Gastrocnemius medialis (tissue), 4 donors: ENCODE measurements at regions not wholly inside any gene's neighbourhood (a gene's known extent, or its start where the extent isn't known, plus 50 kb on each side); places are given as distances from the start of the nearest gene placed in this dataset.

Experiments used
- ATAC-seq, 2 donors: fragments of 150-250 bp; one replicate each; pipeline ENCODE4 v1.9.1; 2016
- DNase-seq, 2 donors: peaks; one replicate each; pipeline ENCODE4 v3.0.0-alpha.2; 2019
- H3K27ac ChIP-seq, 4 donors: fragments of 200-600 bp; sonication (generic); 1 replicate in 1 of 4; 2 replicates in 3 of 4; pipeline ENCODE4 v1.5.1; 2016 to 2018; ENCODE audit warnings: mild to moderate bottlenecking in 2 of 4, moderate library complexity in 1 of 4
- H3K27me3 ChIP-seq, 3 donors: fragments of 200-600 bp; sonication (generic) in 2 of 3; 1 replicate in 1 of 3; 2 replicates in 2 of 3; pipeline versions ENCODE4 v1.5.1 to v1.6.0; 2016 to 2019; ENCODE audit warnings: mild to moderate bottlenecking in 1 of 3, moderate library complexity in 1 of 3
- H3K36me3 ChIP-seq, 2 donors: fragments of 200-600 bp; sonication (generic) in 1 of 2; one replicate each; pipeline ENCODE4 v1.5.1; 2017 to 2018
- H3K4me1 ChIP-seq, 2 donors: fragments of 200-600 bp; sonication (generic) in 1 of 2; one replicate each; pipeline ENCODE4 v1.5.1; 2016 to 2017; ENCODE audit warnings: mild to moderate bottlenecking in 2 of 2
- H3K4me3 ChIP-seq, 4 donors: fragments of 200-600 bp; sonication (generic) in 3 of 4; 1 replicate in 1 of 4; 2 replicates in 3 of 4; pipeline ENCODE4 v1.5.1; 2016 to 2019; ENCODE audit warnings: mild to moderate bottlenecking in 2 of 4
- H3K9me3 ChIP-seq, 3 donors: fragments of 200-600 bp; sonication (generic) in 2 of 3; 1 replicate in 1 of 3; 2 replicates in 2 of 3; pipeline ENCODE4 v1.5.1; 2016 to 2019
- POLR2A ChIP-seq, 2 donors: fragments of 450-650 bp; IDR thresholded peaks; one replicate each; pipeline ENCODE4 v1.6.1; 2017; ENCODE audit warnings: antibody characterized with exemption in 2 of 2, mild to moderate bottlenecking in 2 of 2, moderate library complexity in 2 of 2
- in situ Hi-C, 4 donors: fragments of 200-750 bp; cut with MboI; loops; one replicate each; pipeline versions ENCODE4 v1.15.0 to v1.8.0; 2017; ENCODE audit warnings: low sequenced_read_pairs in 4 of 4
- intact Hi-C: fragments of 100-400 bp; cut with DNase I; formaldehyde crosslinking; loops from one replicate; pipeline ENCODE4 v1.15.1; 2023; ENCODE audit warnings: low total_unique reads
- TF ChIP-seq, protein P1 (sequence below), 5 experiments: fragments of 450-650 bp in 3 of 5; fragments of 200-600 bp in 2 of 5; sonication (generic) in 2 of 5; IDR thresholded peaks in 4 of 5; conservative IDR thresholded peaks in 1 of 5; 1 replicate in 4 of 5; 2 replicates in 1 of 5; pipeline ENCODE4 v1.5.1; 2016 to 2019; ENCODE audit warnings: antibody characterized with exemption in 5 of 5, mild to moderate bottlenecking in 3 of 5, moderate library complexity in 3 of 5

DNA sequence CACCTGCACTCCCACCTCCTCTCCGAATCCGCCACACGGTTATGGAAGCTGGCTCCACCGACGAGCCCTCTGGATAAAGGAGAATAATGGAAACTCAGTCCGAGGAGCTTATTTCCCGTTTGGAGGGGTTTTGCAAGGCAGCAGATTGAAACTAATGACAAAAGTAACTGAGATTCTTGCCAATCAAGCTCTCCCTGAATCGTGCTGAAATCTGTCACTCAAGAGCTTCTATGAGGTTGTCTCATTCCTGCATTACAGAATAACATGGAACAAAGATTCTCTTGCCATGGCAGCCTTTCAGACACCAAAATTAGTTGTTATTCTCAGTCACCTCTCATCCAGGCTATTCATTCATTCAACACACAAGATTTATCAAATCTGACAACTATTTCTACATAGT, 405.9 kb downstream of the SOX9 start:
- Histone ChIP-seq H3K36me3 (no peaks in the 10 kb centered on the region), H3K27ac (no peak overlapping the region), H3K4me3 (no peak overlapping the region), H3K4me1 (no peaks in the 10 kb centered on the region), H3K27me3 (no peaks in the 10 kb centered on the region), H3K9me3 (no peaks in the 10 kb centered on the region)
- TF ChIP-seq, protein P1, sequence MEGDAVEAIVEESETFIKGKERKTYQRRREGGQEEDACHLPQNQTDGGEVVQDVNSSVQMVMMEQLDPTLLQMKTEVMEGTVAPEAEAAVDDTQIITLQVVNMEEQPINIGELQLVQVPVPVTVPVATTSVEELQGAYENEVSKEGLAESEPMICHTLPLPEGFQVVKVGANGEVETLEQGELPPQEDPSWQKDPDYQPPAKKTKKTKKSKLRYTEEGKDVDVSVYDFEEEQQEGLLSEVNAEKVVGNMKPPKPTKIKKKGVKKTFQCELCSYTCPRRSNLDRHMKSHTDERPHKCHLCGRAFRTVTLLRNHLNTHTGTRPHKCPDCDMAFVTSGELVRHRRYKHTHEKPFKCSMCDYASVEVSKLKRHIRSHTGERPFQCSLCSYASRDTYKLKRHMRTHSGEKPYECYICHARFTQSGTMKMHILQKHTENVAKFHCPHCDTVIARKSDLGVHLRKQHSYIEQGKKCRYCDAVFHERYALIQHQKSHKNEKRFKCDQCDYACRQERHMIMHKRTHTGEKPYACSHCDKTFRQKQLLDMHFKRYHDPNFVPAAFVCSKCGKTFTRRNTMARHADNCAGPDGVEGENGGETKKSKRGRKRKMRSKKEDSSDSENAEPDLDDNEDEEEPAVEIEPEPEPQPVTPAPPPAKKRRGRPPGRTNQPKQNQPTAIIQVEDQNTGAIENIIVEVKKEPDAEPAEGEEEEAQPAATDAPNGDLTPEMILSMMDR (IDR thresholded peaks at IDR 0.05 in 4 of 5, conservative IDR thresholded peaks at IDR 0.05 in 1 of 5): no peak
- TF ChIP-seq POLR2A (IDR thresholded peaks at IDR 0.05): no peak
- in situ Hi-C loops: loop anchor here in 1 of 4 donors (25.0 kb wide), 2 partner anchors 1064 to 1414 kb away; no protein-coding TSS in a partner anchor
- ATAC-seq (no peak), DNase-seq (no peak)
- intact Hi-C loops: no loop called here

DNA sequence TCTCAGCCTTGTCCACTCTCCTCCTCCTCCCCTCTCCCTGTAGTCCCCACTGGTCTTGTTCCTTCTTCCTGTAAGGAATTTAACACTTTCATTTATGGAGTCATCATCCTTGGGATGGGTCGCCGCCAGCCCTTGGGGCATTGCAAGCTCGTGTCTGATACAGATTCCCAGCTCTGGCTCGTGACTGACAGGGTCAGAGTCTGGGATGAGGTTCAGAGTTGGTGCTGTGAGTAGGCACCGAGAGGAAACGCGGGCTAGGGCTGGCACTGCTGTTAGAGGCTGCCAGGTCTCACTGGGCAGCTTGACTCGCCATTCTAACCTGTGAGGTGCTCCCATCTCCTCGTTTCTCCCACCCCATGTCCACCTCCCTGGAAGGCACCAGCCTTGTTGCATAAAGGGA, 407.0 kb downstream of the SOX9 start:
- no peak for TF ChIP-seq POLR2A (IDR thresholded peaks at IDR 0.05)
- TF ChIP-seq, protein P1 (IDR thresholded peaks at IDR 0.05 in 4 of 5, conservative IDR thresholded peaks at IDR 0.05 in 1 of 5): no peak
- no peak for ATAC-seq
- Histone ChIP-seq H3K9me3 (no peaks in the 10 kb centered on the region), H3K27ac (no peak overlapping the region), H3K4me1 (no peaks in the 10 kb centered on the region), H3K27me3 (no peaks in the 10 kb centered on the region), H3K36me3 (no peaks in the 10 kb centered on the region), H3K4me3 (no peak overlapping the region)
- intact Hi-C loops (no loop called here), in situ Hi-C loops (loop anchor here in 1 of 4 donors (25.0 kb wide), 2 partner anchors 1065 to 1415 kb away; no protein-coding TSS in a partner anchor)
- no peak for DNase-seq

DNA sequence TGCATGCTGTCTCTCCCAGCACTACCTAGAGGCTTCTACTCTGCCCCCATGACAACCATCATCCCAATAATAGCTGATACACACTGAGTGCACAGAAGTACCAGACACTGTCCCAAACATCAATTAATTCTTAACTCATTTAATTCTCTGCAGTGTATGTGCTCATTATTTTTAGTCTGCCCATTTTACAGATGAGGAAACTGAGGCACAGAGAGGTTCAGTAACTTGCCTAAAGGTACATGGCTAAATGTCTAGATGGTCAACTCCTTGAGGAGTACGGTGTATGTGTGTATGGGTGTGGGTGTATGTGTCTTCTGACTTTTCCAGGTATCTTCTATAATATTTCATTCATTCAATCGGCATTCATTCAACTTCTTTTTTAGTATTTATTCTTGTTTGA, 407.9 kb downstream of the SOX9 start:
- TF ChIP-seq, protein P1 (IDR thresholded peaks at IDR 0.05 in 4 of 5, conservative IDR thresholded peaks at IDR 0.05 in 1 of 5): no peak
- no peak for TF ChIP-seq POLR2A (IDR thresholded peaks at IDR 0.05)
- H3K36me3 ChIP-seq: no peaks in the 10 kb centered on the region
- ATAC-seq (no peak), DNase-seq (no peak)
- intact Hi-C loops (no loop called here), in situ Hi-C loops (loop anchor here in 1 of 4 donors (25.0 kb wide), 2 partner anchors 1066 to 1416 kb away; no protein-coding TSS in a partner anchor)
- no peaks in the 10 kb centered on the region for H3K4me1 ChIP-seq
- no peak overlapping the region for H3K27ac ChIP-seq
- no peaks in the 10 kb centered on the region for H3K9me3 ChIP-seq
- H3K4me3 ChIP-seq: no peak overlapping the region
- no peaks in the 10 kb centered on the region for H3K27me3 ChIP-seq

DNA sequence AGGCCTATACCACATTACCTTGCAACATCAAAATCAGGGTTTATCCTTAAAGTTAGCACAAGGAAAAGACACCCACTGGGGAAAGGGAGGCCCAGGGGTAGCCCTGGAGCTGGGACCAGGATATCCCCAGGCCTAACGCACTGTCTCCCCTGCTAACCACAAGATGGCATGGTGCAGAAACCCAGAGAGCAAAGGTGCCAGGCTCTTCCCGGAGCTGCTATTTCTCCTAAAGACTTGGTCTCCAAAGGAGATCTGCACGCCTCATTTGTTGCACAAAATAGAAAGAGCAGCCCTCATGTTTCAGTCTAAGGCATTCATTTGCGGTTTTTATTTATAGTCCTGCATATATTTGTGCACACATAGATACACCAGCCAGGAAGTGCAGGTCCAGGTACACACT, 408.6 kb downstream of the SOX9 start:
- no peaks in the 10 kb centered on the region for H3K36me3 ChIP-seq
- H3K9me3 ChIP-seq: no peaks in the 10 kb centered on the region
- no peak overlapping the region for H3K4me3 ChIP-seq
- no peaks in the 10 kb centered on the region for H3K27me3 ChIP-seq
- no peaks in the 10 kb centered on the region for H3K4me1 ChIP-seq
- no peak for TF ChIP-seq POLR2A (IDR thresholded peaks at IDR 0.05)
- TF ChIP-seq, protein P1 (IDR thresholded peaks at IDR 0.05 in 4 of 5, conservative IDR thresholded peaks at IDR 0.05 in 1 of 5): no peak
- intact Hi-C loops: no loop called here
- in situ Hi-C loops: loop anchor here in 1 of 4 donors (25.0 kb wide), 2 partner anchors 1067 to 1417 kb away; no protein-coding TSS in a partner anchor
- no peak overlapping the region for H3K27ac ChIP-seq
- ATAC-seq: no peak
- DNase-seq: no peak

DNA sequence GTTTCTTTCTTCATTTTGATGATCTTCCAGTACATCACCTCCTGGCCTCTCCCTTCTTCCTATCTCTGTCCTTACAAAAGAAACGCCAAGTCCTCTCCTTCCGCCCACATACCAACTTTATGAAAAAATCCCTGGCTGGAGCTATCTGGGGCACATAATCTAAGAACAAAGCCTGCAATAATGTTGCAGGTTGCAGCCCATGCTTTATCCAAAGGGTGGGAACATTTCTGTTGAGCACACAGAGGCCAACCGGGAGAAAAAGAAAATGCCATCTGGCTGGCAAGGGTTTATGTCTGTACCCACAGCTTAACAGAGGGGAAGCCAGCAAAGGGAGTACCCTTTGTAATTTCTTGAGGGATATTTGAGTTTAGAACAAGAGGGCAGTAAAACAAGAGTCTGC, 409.6 kb downstream of the SOX9 start:
- no peak overlapping the region for H3K27ac ChIP-seq
- no peaks in the 10 kb centered on the region for H3K27me3 ChIP-seq
- intact Hi-C loops: no loop called here
- DNase-seq: no peak
- no peaks in the 10 kb centered on the region for H3K36me3 ChIP-seq
- no peaks in the 10 kb centered on the region for H3K4me1 ChIP-seq
- no peak for ATAC-seq
- no peak for TF ChIP-seq POLR2A (IDR thresholded peaks at IDR 0.05)
- TF ChIP-seq, protein P1 (IDR thresholded peaks at IDR 0.05 in 4 of 5, conservative IDR thresholded peaks at IDR 0.05 in 1 of 5): no peak
- no peaks in the 10 kb centered on the region for H3K9me3 ChIP-seq
- in situ Hi-C loops: loop anchor here in 2 of 4 donors (10.0 to 25.0 kb wide), 3 partner anchors 1068 to 1896 kb away; no protein-coding TSS in a partner anchor
- H3K4me3 ChIP-seq: no peak overlapping the region
